Muscle of leg (tissue), 3 donors: ENCODE measurements at regions not wholly inside any gene's neighbourhood (a gene's known extent, or its start where the extent isn't known, plus 50 kb on each side); places are given as distances from the start of the nearest gene placed in this dataset.

Source experiments
- DNase-seq: peaks from one replicate; pipeline ENCODE4 v3.0.0; 2013
- H3K27ac ChIP-seq: one replicate; pipeline ENCODE4 v1.5.1; 2013; ENCODE audit warnings: mild to moderate bottlenecking, low read length, control low read depth
- H3K27me3 ChIP-seq: one replicate; pipeline ENCODE4 v1.6.1; 2013; ENCODE audit warnings: low read length; ENCODE audit not compliant: control insufficient read depth, insufficient read depth
- H3K36me3 ChIP-seq: one replicate; pipeline ENCODE4 v1.6.1; 2013; ENCODE audit warnings: low read length; ENCODE audit not compliant: control insufficient read depth, insufficient read depth
- H3K4me1 ChIP-seq: one replicate; pipeline ENCODE4 v1.6.1; 2013; ENCODE audit warnings: low read length; ENCODE audit not compliant: control insufficient read depth, insufficient read depth
- H3K4me3 ChIP-seq: one replicate; pipeline ENCODE4 v1.5.1; 2013; ENCODE audit warnings: low read length, control low read depth
- H3K9me3 ChIP-seq: replicated peaks from 2 replicates; pipeline ENCODE4 v1.6.1; 2013; ENCODE audit warnings: low read depth, low read length; ENCODE audit not compliant: control insufficient read depth
- WGBS: methylation state at CpG from one replicate; pipeline ENCODE4 v1.1.5; 2013; ENCODE audit warnings: missing lambda C conversion rate; ENCODE audit not compliant: insufficient coverage; 5-methylcytosine and 5-hydroxymethylcytosine counted together

GRCh38 chr4:117773064-117773936 is 261.0 kb upstream of the NDST3 start:
- peak; percentile 16 for DNase-seq
- 74% methylated on average over 2 of the region's 2 CpGs for WGBS

GRCh38 chr4:117777721-117778120 is 256.6 kb upstream of the NDST3 start:
- no peak for DNase-seq
- no peaks in the 10 kb centered on the region for H3K9me3 ChIP-seq
- no peak overlapping the region for H3K27ac ChIP-seq
- H3K4me3 ChIP-seq, result no peak overlapping the region
- H3K36me3 ChIP-seq, result no peaks in the 10 kb centered on the region
- H3K4me1 ChIP-seq, result no peaks in the 10 kb centered on the region
- no CpG with 5 or more reads among the region's 1 CpG for WGBS
- H3K27me3 ChIP-seq, result no peaks in the 10 kb centered on the region

More at GRCh38 chr4:117773064-117773936, 261.0 kb upstream of the NDST3 start:
- Histone ChIP-seq H3K36me3 (no peaks in the 10 kb centered on the region), H3K9me3 (no peaks in the 10 kb centered on the region), H3K27ac (no peak overlapping the region), H3K4me3 (no peak overlapping the region), H3K4me1 (no peaks in the 10 kb centered on the region), H3K27me3 (no peaks in the 10 kb centered on the region)

GRCh38 chr4:117783716-117784115 is 250.6 kb upstream of the NDST3 start:
- no peaks in the 10 kb centered on the region for H3K9me3 ChIP-seq
- peak; percentile 6 for DNase-seq
- no CpG with 5 or more reads among the region's 2 CpGs for WGBS
- no peaks in the 10 kb centered on the region for H3K27me3 ChIP-seq
- no peaks in the 10 kb centered on the region for H3K4me1 ChIP-seq
- H3K4me3 ChIP-seq, result no peak overlapping the region
- H3K27ac ChIP-seq, result no peak overlapping the region
- no peaks in the 10 kb centered on the region for H3K36me3 ChIP-seq

- Histone ChIP-seq H3K27ac (no peak overlapping the region), H3K4me3 (no peak overlapping the region), H3K4me1 (no peaks in the 10 kb centered on the region), H3K9me3 (no peaks in the 10 kb centered on the region), H3K27me3 (no peaks in the 10 kb centered on the region), H3K36me3 (no peaks in the 10 kb centered on the region)
- no CpG with 5 or more reads among the region's 2 CpGs for WGBS
- no peak for DNase-seq
Observed at GRCh38 chr4:117784266-117784665, 250.0 kb upstream of the NDST3 start.

GRCh38 chr4:117786566-117786965 is 247.7 kb upstream of the NDST3 start:
- Histone ChIP-seq H3K27me3 (no peaks in the 10 kb centered on the region), H3K4me1 (no peaks in the 10 kb centered on the region), H3K36me3 (no peaks in the 10 kb centered on the region), H3K9me3 (no peaks in the 10 kb centered on the region), H3K4me3 (no peak overlapping the region), H3K27ac (no peak overlapping the region)
- no CpG with 5 or more reads among the region's 2 CpGs for WGBS
- no peak for DNase-seq

- H3K4me1 ChIP-seq, result no peaks in the 10 kb centered on the region
- no peaks in the 10 kb centered on the region for H3K36me3 ChIP-seq
- no peaks in the 10 kb centered on the region for H3K27me3 ChIP-seq
- DNase-seq, result no peak
- H3K4me3 ChIP-seq, result no peak overlapping the region
- H3K27ac ChIP-seq, result no peak overlapping the region
- no peaks in the 10 kb centered on the region for H3K9me3 ChIP-seq
- WGBS, result 69% methylated on average over 2 of the region's 3 CpGs
Observed at GRCh38 chr4:117793845-117794480, 240.3 kb upstream of the NDST3 start.

GRCh38 chr4:117796677-117797076 is 237.6 kb upstream of the NDST3 start:
- Histone ChIP-seq H3K27ac (no peak overlapping the region), H3K9me3 (no peaks in the 10 kb centered on the region), H3K36me3 (no peaks in the 10 kb centered on the region), H3K4me1 (no peaks in the 10 kb centered on the region), H3K27me3 (no peaks in the 10 kb centered on the region), H3K4me3 (no peak overlapping the region)
- WGBS, result no CpG with 5 or more reads among the region's 1 CpG
- DNase-seq, result no peak

GRCh38 chr4:117800636-117801035 is 233.7 kb upstream of the NDST3 start:
- no peaks in the 10 kb centered on the region for H3K9me3 ChIP-seq
- H3K27ac ChIP-seq, result no peak overlapping the region
- WGBS, result 100% methylated on average over 1 of the region's 6 CpGs
- H3K4me3 ChIP-seq, result no peak overlapping the region
- no peaks in the 10 kb centered on the region for H3K36me3 ChIP-seq
- H3K4me1 ChIP-seq, result no peaks in the 10 kb centered on the region
- DNase-seq, result no peak
- H3K27me3 ChIP-seq, result no peaks in the 10 kb centered on the region

GRCh38 chr4:117801756-117802155 is 232.5 kb upstream of the NDST3 start:
- Histone ChIP-seq H3K27me3 (no peaks in the 10 kb centered on the region), H3K4me3 (no peak overlapping the region), H3K27ac (no peak overlapping the region), H3K4me1 (no peaks in the 10 kb centered on the region), H3K9me3 (no peaks in the 10 kb centered on the region), H3K36me3 (no peaks in the 10 kb centered on the region)
- 60% methylated on average over 1 of the region's 2 CpGs for WGBS
- no peak for DNase-seq

GRCh38 chr4:117811731-117812130 is 222.6 kb upstream of the NDST3 start:
- Histone ChIP-seq H3K9me3 (no peaks in the 10 kb centered on the region), H3K4me3 (no peak overlapping the region), H3K27me3 (no peaks in the 10 kb centered on the region), H3K27ac (no peak overlapping the region), H3K4me1 (no peaks in the 10 kb centered on the region), H3K36me3 (no peaks in the 10 kb centered on the region)
- no CpG with 5 or more reads among the region's 1 CpG for whole genome bisulfite sequencing
- DNase-seq, result no peak
